Keratinocyte (primary cell): ENCODE measurements at regions not wholly inside any gene's neighbourhood (a gene's known extent, or its start where the extent isn't known, plus 50 kb on each side); places are given as distances from the start of the nearest gene placed in this dataset.

Source experiments
- EZH2 ChIP-seq: IDR thresholded peaks from one replicate; pipeline ENCODE4 v1.6.1; 2012; ENCODE audit warnings: inconsistent platforms, mild to moderate bottlenecking, low read length, moderate library complexity
- TF ChIP-seq, protein P1 (sequence below), 3 experiments: IDR thresholded peaks in 1 of 3; conservative IDR thresholded peaks in 1 of 3; optimal IDR thresholded peaks in 1 of 3; 2 replicates in 2 of 3; 3 replicates in 1 of 3; pipeline versions ENCODE3 to v1.5.1; 2011; ENCODE audit warnings: low read length in 3 of 3, mild to moderate bottlenecking in 3 of 3, moderate library complexity in 2 of 3, control low read depth in 1 of 3, inconsistent platforms in 1 of 3; ENCODE audit not compliant: insufficient read depth in 2 of 3; ENCODE audit errors: extremely low read depth in 1 of 3

DNA sequence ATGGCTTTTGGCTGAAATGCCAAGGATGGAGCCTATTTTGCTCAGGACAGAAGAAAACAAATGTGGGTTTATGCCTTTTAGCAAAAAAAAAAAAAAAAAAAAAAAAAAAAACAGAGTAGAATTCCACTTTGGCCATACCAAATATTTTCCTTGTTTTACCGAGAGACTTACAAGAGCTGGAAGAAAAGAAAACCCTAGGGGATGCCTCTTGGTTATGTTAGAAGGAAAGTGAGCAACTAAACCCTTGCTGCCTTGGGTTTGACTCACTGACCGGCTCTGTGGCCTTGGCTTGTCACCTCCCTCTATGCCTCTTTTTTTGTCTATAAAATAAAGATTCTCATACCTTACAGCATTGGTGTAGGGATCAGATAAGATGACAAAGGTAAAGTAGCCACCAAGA is 69.6 kb upstream of the ABCA1 start:
- no peak for TF ChIP-seq EZH2
- TF ChIP-seq, protein P1, sequence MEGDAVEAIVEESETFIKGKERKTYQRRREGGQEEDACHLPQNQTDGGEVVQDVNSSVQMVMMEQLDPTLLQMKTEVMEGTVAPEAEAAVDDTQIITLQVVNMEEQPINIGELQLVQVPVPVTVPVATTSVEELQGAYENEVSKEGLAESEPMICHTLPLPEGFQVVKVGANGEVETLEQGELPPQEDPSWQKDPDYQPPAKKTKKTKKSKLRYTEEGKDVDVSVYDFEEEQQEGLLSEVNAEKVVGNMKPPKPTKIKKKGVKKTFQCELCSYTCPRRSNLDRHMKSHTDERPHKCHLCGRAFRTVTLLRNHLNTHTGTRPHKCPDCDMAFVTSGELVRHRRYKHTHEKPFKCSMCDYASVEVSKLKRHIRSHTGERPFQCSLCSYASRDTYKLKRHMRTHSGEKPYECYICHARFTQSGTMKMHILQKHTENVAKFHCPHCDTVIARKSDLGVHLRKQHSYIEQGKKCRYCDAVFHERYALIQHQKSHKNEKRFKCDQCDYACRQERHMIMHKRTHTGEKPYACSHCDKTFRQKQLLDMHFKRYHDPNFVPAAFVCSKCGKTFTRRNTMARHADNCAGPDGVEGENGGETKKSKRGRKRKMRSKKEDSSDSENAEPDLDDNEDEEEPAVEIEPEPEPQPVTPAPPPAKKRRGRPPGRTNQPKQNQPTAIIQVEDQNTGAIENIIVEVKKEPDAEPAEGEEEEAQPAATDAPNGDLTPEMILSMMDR (optimal IDR thresholded peaks at IDR 0.05 in 1 of 3, IDR thresholded peaks at IDR 0.05 in 1 of 3, conservative IDR thresholded peaks at IDR 0.05 in 1 of 3; ENCODE audit: extremely low read depth in 1 of 3, insufficient read depth in 2 of 3, low read length in 3 of 3), result no peak
